Transverse colon (tissue), 4 donors: ENCODE measurements at regions not wholly inside any gene's neighbourhood (a gene's known extent, or its start where the extent isn't known, plus 50 kb on each side); places are given as distances from the start of the nearest gene placed in this dataset.

ENCODE experiments used
- DNase-seq: peaks from one replicate; pipeline ENCODE4 v3.0.0-alpha.2; 2019
- H3K27ac ChIP-seq, 4 donors: fragments of 200-600 bp; sonication (generic); 2 replicates each; pipeline ENCODE4 v1.5.1; 2016 to 2018; ENCODE audit warnings: inconsistent platforms in 4 of 4
- H3K27me3 ChIP-seq: fragments of 200-600 bp; sonication (generic); 2 replicates; pipeline ENCODE4 v1.5.1; 2017; ENCODE audit warnings: inconsistent platforms
- H3K36me3 ChIP-seq, 4 donors: fragments of 200-600 bp; sonication (generic); 2 replicates each; pipeline ENCODE4 v1.5.1; 2017 to 2019; ENCODE audit warnings: inconsistent platforms in 4 of 4
- H3K4me1 ChIP-seq, 4 donors: fragments of 200-600 bp; sonication (generic); 2 replicates each; pipeline ENCODE4 v1.5.1; 2017 to 2020; ENCODE audit warnings: inconsistent platforms in 4 of 4
- H3K4me3 ChIP-seq, 4 donors: fragments of 200-600 bp; sonication (generic); 1 replicate in 1 of 4; 2 replicates in 3 of 4; pipeline versions ENCODE4 v1.5.1 to v1.6.1; 2017 to 2019; ENCODE audit warnings: inconsistent platforms in 4 of 4
- H3K9me3 ChIP-seq, 2 donors: fragments of 200-600 bp; sonication (generic); 2 replicates each; pipeline ENCODE4 v1.5.1; 2017 to 2019; ENCODE audit warnings: inconsistent platforms in 2 of 2
- CTCF ChIP-seq, 5 experiments: fragments of 200-600 bp in 3 of 5; fragments of 450-650 bp in 2 of 5; sonication (generic) in 3 of 5; IDR thresholded peaks; 1 replicate in 2 of 5; 2 replicates in 3 of 5; pipeline ENCODE4 v1.5.1; 2016 to 2017; ENCODE audit warnings: antibody characterized with exemption in 5 of 5, inconsistent platforms in 3 of 5, mild to moderate bottlenecking in 2 of 5, moderate library complexity in 1 of 5
- EP300 ChIP-seq: sonication (generic); formaldehyde crosslinking; IDR thresholded peaks from one replicate; pipeline ENCODE4 v1.6.1; 2017; ENCODE audit warnings: antibody characterized with exemption, low read depth
- POLR2A ChIP-seq: fragments of 450-650 bp; IDR thresholded peaks from one replicate; pipeline ENCODE4 v1.6.1; 2016; ENCODE audit warnings: antibody characterized with exemption, mild to moderate bottlenecking, moderate library complexity
- POLR2AphosphoS5 ChIP-seq, 3 donors: sonication (generic); formaldehyde crosslinking; IDR thresholded peaks; one replicate each; pipeline ENCODE4 v1.6.1; 2016; ENCODE audit warnings: antibody characterized with exemption in 3 of 3
- WGBS, 2 donors: methylation state at CpG; one replicate each; pipeline ENCODE4 v1.1.5; 2018; ENCODE audit warnings: low coverage in 1 of 2; 5-methylcytosine and 5-hydroxymethylcytosine counted together
- in situ Hi-C, 4 donors: fragments of 200-750 bp; cut with MboI; loops; one replicate each; pipeline versions ENCODE4 v1.15.0 to v1.15.1; 2017; ENCODE audit warnings: low sequenced_read_pairs in 3 of 4, low pct_ligation_motif_present in 1 of 4, low pct_unique_long_range_greater_than_20kb in 1 of 4
- intact Hi-C: fragments of 100-400 bp; cut with DNase I; formaldehyde crosslinking; loops from one replicate; pipeline ENCODE4 v1.15.1; 2023; ENCODE audit warnings: low total_unique reads

DNA sequence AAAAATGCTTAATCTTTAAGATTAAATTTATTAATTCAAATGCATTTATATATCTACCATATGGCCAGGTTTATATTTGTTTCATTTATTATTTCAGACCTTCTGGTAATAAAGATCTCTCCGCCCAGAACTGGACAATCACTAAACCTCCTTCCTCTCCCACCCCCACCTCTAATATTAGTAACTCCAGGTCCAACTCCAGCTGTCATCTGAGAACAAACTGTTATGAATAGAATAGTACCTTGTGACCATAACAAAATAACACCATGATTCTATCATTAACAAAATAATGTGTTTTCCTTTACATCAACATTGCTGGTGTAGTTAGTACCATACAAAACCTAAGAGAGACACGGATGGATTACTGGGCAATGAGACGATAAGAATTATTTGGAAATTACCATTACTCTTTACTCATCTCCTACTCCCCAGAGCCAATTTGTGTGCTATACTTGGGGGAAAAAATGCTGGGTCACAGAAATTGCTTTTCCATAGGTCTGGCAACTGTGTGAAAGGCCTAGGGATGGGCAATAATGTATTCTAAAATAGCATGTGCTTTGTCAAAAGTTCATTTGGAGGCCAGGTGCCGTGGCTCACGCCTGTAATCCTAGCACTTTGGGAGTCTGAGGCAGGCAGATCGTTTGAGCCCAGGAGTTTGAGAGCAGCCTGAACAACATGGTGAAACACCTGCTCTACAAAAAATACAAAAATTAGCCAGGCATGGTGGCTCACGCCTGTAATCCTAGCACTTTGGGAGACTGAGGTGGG, 186.1 kb downstream of the ENC1 start:
- TF ChIP-seq POLR2AphosphoS5 (IDR thresholded peaks at IDR 0.05) (no peak), POLR2A (no peak), EP300 (no peak), CTCF (IDR thresholded peaks at IDR 0.05) (no peak)
- in situ Hi-C loops, result no loop called here
- Histone ChIP-seq H3K4me3 (no peak overlapping the region), H3K4me1 (no peaks in the 10 kb centered on the region), H3K27me3 (no peaks in the 10 kb centered on the region), H3K27ac (no peak overlapping the region), H3K36me3 (no peaks in the 10 kb centered on the region), H3K9me3 (no peaks in the 10 kb centered on the region)
- DNase-seq, result no peak
- intact Hi-C loops, result no loop called here
- 89 to 100% methylated on average over 2 to 7 of the region's 7 CpGs for WGBS, 2 donors

GRCh38 chr5:74452856-74453255, 187.7 kb downstream of the ENC1 start:
- H3K27ac ChIP-seq, result no peak overlapping the region
- DNase-seq, result no peak
- no peaks in the 10 kb centered on the region for H3K4me1 ChIP-seq
- no peaks in the 10 kb centered on the region for H3K27me3 ChIP-seq
- H3K9me3 ChIP-seq, result no peaks in the 10 kb centered on the region
- H3K4me3 ChIP-seq, result no peak overlapping the region
- TF ChIP-seq CTCF (IDR thresholded peaks at IDR 0.05), result no peak
- no peak for TF ChIP-seq POLR2A
- TF ChIP-seq EP300, result no peak
- no peak for TF ChIP-seq POLR2AphosphoS5 (IDR thresholded peaks at IDR 0.05)
- intact Hi-C loops, result no loop called here
- in situ Hi-C loops, result no loop called here
- WGBS, 2 donors, result 73 to 87% methylated on average over 3 to 5 of the region's 5 CpGs
- H3K36me3 ChIP-seq, result no peaks in the 10 kb centered on the region

- H3K36me3 ChIP-seq, result no peaks in the 10 kb centered on the region
- in situ Hi-C loops (no loop called here), intact Hi-C loops (no loop called here)
- H3K27me3 ChIP-seq, result no peaks in the 10 kb centered on the region
- no peak overlapping the region for H3K4me3 ChIP-seq
- 58 to 65% methylated on average over 2 of the region's 2 CpGs for WGBS, 2 donors
- TF ChIP-seq CTCF (IDR thresholded peaks at IDR 0.05) (no peak), EP300 (no peak), POLR2A (no peak), POLR2AphosphoS5 (IDR thresholded peaks at IDR 0.05) (no peak)
- H3K4me1 ChIP-seq, result no peaks in the 10 kb centered on the region
- no peak overlapping the region for H3K27ac ChIP-seq
- H3K9me3 ChIP-seq, result no peaks in the 10 kb centered on the region
- DNase-seq, result no peak
Measured at GRCh38 chr5:74450095-74450494, 190.4 kb downstream of the ENC1 start.

DNA sequence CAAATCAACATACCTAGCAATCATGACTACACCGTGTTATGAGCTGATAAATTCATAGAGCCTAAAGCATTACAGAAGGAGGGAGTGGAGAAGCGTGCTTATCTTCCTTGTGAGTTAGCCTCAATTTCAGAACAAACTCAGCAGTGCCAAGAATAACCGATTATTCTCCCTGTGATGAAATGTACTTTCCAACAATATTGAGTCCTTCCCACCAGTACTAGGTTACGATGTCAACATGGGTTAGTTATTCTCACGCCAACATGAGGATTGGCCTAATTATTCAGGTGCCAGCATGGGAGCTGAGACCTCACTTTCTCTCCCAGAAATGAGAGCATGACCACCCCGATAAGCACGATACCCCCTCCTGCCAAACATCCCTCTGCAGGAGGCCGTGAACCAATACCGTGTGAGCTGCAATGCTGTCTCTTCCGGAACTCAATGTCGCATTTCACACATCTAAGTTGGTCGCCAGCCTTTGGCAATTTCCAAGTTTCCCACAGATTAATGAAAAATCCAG, 193.7 kb downstream of the ENC1 start:
- Histone ChIP-seq H3K4me3 (no peak overlapping the region), H3K9me3 (no peaks in the 10 kb centered on the region), H3K36me3 (no peaks in the 10 kb centered on the region), H3K4me1 (no peaks in the 10 kb centered on the region), H3K27ac (no peak overlapping the region), H3K27me3 (no peaks in the 10 kb centered on the region)
- in situ Hi-C loops (no loop called here), intact Hi-C loops (no loop called here)
- TF ChIP-seq POLR2AphosphoS5 (IDR thresholded peaks at IDR 0.05) (no peak), POLR2A (no peak), CTCF (IDR thresholded peaks at IDR 0.05) (no peak), EP300 (no peak)
- no peak for DNase-seq
- WGBS, 2 donors, result 90 to 93% methylated on average over 10 to 12 of the region's 12 CpGs
